NCI-H345 treated with DMSO at 0.1 percent for 48 hours (cell line): ENCODE measurements at regions not wholly inside any gene's neighbourhood (a gene's known extent, or its start where the extent isn't known, plus 50 kb on each side); places are given as distances from the start of the nearest gene placed in this dataset.
A peak's percentile ranks its signal among the peaks of the same experiment; 100 is the strongest.
"Not testable (repeated sequence)": the region's sequence is repeated elsewhere in the genome, so short reads cannot be mapped to it uniquely, and the experiment has no call there.

Experiments used
- DNase-seq: peaks from one replicate; lab custom pipeline; 2025; ENCODE audit not compliant: unreplicated experiment; lab: John Stamatoyannopoulos, UW

DNA sequence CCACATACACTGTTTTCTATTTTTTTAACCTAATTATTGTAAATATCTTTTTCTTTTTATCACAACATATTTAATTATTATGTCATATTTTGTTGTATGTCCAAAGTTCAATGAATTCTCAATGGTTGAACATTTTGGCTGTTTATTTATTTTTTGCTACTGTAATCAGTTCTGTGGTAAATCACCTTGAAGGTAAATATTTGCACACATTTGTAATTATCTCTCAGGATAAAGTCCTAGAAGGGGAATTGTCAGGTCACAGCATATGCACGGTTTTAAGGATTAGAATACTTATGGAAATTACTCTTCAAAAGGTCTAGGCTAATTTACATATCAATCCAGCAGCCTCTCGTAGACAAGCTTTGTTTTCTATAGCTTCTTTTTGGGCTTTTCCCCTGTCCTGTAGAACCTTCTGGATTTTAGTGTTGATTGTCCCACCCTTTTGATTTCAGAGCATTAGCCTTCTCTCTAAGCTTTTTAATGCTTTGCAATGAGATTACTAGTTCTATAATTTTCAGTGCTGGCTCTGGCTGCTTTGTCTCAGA lies 362.6 kb downstream of the KCNRG start:
- no peak for DNase-seq

GRCh38 chr13:50378509-50379044 lies 363.3 kb downstream of the KCNRG start:
- DNase-seq = no peak

DNA sequence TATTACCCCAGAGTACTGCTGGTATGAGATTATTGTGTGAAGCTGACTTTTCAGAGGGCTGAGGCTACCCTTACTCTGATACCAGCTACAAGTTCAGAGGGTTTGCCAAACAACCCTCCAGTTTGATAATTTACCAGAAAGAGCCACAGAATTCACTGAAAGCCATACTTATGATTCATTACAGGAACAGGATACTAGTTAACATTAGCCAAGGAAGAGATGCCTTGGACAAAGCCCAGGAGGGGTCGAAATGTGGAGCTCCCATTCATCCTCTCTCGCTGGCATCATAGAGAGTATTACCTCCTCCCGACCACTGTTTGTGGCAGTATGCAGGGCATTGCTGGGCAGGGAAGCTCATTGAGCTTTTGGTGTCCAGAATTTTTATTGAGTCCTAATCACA lies 364.3 kb downstream of the KCNRG start:
- no peak for DNase-seq

DNA sequence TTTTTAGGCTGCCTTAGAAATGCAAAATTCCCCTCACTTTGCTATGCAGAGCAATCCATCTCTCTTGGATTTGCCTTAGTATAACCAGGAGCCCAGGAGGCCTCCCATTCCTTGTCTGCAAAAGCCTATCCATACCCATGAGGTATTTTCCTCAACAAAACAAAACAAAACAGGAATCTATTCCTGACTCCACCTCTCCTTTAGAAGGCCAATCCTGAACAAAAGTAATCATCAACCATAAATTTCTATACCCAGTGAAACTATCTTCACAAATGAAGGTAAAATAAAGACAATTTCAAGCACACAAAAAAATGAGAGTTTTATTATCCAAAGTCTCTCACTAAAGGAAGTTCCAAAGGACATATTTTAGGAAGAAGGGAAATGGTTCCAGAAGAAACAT lies 365.7 kb downstream of the KCNRG start:
- DNase-seq = no peak

DNA sequence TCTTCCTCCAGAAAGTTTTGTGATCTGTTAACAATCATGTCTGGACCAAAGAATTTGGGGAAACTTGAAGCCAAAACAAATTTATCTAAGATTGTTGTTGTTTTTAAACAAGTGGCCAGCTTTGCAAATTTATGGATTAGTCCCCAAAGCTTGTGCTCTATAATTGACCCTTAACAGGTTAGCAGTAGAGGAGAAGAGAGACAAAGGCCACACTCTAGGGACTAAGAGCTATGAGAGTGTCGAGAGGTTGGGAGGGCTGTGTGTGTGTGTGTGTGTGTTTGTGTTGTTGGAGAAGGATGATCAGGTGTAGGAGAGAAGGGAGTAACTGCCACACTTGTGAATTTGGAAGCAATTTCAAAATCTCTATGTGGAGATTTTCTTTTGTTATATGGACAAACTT lies 367.3 kb downstream of the KCNRG start:
- DNase-seq = no peak

DNA sequence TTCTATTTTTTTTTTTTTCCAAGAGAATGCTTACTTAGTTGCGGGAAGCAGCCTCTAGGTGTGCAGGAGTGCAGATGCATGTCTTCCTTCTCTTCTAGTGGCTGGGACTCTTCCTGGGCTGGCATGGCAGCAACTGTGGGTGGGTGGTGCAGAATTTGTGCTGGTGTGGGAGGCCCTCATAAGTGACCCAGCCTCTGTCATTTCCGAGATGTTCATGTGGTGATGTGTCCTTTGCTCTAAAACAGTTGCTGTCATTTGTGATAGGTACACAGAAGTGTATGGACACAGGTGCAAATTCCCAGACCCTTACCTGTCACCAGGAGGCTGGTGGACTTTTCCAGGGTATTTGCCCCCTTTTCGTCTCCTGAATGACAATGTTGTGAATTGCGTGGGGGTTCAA lies 367.7 kb downstream of the KCNRG start:
- DNase-seq = no peak

GRCh38 chr13:50384724-50385123 lies 369.5 kb downstream of the KCNRG start:
- no peak for DNase-seq

DNA sequence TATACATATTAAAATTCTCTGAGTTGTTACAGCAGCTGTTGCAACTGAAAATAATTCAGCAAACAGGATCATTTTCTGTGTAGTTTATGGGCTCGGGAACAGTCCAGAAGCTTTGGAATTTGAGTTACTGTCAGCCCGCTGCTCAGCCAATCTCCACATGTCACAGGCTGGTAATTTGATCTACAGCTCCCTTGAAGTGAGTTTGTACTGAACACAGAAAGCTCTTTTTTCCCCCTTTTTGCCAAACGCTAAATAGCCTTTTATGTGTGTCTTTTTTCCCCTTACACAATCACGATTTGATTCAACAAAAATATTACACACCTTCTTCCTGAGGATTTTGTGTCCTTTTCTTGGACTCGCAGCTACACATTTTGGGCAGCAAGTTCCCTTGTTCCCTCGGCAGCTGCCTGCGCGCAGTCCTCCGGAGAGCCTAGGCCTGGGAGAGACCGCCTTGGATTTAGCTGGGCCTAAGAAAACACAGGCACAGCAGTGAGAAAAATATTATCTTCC lies 371.4 kb downstream of the KCNRG start:
- DNase-seq = no peak

DNA sequence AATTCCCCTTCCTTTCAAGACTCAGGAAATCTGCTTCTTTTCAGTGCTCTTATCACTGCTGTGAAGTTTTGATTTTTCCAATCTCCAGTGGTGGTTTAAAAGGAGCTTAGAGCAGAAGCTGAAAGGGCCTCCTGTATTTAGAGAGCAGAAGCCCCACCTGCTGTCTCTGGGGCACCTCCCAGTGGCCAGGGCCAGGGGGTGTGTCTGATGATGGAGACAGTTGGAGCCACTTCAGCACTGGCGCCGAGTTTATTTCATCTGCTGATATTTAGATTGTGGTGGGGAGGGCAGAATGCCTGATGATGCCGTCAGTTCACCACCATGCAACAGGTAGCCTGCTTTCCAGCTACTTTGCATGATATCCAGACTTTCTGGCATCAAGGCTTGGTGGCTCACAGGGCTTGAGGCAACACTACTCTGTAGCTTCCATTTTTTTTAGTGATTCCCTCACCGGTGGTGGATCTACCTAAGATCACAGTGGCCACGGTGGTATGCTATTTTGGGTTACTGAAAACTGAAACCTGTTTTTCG lies 371.9 kb downstream of the KCNRG start:
- DNase-seq = no peak

- no peak for DNase-seq
Measured at GRCh38 chr13:50388481-50388880, 373.2 kb downstream of the KCNRG start.

DNA sequence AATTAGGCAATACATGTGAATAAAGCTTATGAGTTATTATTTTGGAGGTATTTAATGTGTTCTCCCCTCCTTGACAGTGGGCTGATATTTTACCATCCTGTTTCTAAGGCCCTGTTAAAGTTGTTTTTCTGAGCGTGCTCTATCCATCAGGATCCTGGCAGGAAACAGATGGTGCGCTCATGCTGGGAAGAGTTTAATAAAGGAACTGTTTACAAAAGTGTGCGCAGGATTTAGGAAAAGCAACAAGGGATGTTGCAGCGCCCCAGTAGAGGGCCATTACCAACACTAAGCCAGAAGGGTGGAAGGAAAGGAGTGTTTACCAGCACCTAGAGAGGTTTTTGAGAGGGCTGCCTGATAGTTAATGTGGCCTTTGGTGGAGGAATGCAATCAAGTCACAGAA lies 374.5 kb downstream of the KCNRG start:
- DNase-seq = peak; percentile 25

DNA sequence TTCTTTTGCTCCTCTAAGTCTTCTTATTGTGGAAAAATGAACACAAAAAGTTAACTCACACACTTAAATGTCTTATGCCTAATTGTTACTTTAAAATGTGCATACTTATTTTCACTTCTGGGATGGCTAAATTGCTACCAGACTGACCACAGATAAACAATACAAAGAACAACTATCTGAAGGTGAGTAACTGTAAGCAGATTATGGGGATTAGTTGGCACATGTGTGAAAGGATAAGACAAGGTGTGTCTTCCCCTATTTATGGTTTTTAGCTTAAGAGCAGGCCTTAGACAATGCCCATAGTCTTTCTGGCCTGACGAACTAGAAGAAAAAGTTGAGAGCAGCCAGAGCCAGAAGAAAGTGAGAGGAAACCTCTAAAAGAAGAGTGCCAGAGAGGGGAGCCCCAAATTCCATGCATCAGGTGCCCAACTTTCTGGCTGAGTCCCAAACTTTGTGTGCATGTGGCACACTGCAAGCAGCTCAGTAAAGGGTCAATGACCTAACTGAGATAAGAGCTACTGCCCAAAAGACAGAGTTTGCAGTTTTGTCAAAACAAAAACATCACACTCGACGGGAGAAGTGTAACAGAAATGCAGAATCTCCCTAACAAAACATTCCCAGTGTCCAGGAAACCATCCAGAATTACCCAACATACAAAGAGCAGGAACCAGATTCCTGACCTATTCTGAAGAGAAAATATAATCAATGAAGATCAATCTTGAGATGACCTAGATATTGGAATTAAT lies 375.4 kb downstream of the KCNRG start:
- DNase-seq = no peak

DNA sequence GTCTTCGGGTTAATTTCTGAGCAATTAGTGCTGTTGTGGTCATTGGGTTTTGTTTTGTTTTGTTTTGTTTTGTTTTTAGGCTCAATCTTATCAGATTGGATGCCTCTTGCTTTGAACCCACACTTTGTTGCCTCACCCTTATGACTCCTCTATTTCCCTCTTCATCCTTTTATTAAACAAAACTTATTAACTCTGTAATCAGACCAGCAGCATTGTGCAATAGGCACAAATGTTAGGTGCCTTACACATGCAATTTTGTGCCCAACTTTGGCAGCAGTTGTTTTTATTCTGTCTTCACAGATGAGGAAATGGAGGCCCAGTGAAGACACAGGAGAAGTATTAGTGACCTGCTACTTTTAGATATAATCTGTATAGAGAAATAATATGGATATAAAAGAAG lies 377.7 kb downstream of the KCNRG start:
- DNase-seq = no peak

GRCh38 chr13:50393628-50394027 lies 378.4 kb downstream of the KCNRG start:
- no peak for DNase-seq

- DNase-seq = no peak
Measured at GRCh38 chr13:50396001-50396400, 380.8 kb downstream of the KCNRG start.

- not testable (repeated sequence) for DNase-seq
Measured at GRCh38 chr13:50396618-50397017, 381.4 kb downstream of the KCNRG start.

DNA sequence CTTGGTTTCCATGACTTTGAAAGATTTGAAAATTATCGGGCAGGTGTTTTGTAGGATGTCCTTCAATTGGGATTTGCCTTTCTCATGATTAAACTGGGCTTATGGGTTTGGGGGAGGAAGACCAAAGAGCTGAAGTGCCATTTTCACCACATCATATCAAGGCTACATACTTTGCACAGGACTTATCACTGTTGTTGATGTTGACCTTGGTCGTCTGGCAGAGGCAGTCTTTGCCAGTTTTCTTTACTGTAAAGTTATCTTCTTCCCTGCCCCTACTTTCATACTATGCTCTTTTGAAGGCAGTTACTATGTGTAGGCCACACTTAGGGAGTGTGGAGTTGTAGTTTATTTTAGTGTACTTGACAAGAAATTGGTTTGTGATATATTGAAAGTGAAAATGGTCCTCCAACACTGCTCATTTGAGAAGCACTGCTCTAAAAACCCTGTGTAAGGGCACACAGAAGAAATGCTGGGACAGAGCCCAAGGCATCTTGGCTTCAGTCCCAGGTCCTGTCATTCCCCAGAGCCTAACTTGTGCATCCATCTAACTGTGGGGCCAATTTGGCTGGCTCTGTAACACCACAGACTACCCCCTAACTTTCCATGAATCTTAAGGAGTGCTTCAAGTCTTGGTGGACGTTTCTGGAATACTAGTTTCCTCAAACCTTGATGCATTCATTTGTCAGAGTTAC lies 384.9 kb downstream of the KCNRG start:
- DNase-seq = no peak

GRCh38 chr13:50401049-50401505 lies 385.8 kb downstream of the KCNRG start:
- no peak for DNase-seq

DNA sequence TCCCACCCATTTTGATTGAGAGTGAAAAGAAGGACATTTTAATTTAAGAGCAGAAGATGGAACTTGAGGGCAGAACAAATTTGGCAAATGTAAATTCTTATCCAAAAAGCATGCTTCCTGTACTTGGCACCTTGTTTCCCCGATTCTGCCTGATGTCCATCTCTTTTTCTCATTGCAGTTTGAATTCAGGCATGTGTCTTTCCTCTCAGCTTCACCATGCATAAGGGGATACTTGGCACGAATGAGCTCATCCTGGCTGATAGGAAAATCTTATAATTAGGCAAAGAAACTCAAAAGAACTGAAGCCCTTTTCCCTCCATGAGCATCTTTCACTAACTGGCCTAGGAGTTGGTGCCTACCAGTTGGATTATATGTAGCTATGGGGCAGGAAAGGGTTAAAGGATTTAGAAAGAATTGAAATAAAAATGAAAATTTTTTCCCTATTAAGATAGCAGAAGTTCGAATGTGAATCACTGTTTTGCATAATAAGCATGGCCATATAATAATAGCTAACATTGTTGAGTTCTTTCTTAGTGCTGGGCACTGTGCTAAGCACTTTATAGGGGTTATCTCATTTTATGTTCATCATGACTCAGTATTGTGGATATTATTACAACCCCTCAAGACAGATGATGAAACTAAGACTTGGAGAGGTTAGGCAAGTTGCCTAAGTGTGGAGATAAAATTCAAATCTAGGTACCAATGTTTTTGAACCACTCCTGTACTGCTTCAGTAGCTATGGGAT lies 386.6 kb downstream of the KCNRG start:
- no peak for DNase-seq

GRCh38 chr13:50403311-50403710 lies 388.1 kb downstream of the KCNRG start:
- no peak for DNase-seq

DNA sequence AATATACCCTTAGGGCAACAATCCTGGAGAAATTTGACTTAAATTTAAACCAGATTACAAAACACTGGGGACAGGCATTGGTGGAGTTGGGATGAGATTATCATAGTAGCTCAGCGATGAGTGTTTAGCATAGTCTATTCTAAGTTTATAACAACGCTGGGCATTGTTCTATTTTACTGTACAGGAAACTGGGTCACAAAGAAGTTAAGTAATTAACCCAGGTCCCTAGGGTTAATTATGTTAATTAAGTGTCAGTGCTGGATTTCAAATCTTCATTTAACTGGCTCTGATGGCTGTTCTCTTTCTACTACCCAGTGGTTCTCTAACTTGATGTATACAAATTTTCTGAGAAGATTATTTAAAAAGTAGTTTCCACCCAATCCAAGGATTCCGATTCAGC lies 388.9 kb downstream of the KCNRG start:
- DNase-seq = no peak
